ENCODE measurements at regions not wholly inside any gene's neighbourhood (a gene's known extent, or its start where the extent isn't known, plus 50 kb on each side); places are given as distances from the start of the nearest gene placed in this dataset.

GRCh38 chr18:78641689-78642231 is 337.9 kb upstream of the SALL3 start:
- BruUV-seq (replicated peaks) = no TSS peak
- Histone ChIP-seq H4K20me1 (ENCODE audit: insufficient read depth, low read length) (no peaks in the 10 kb centered on the region), H3K27ac (ENCODE audit: low read depth, low read length, poor library complexity, severe bottlenecking) (peak overlapping the region; percentile 89), H3K4me3 (ENCODE audit: low read depth, low read length, poor library complexity, severe bottlenecking) (peak overlapping the region; percentile 36), H3K4me2 (ENCODE audit: low read length) (peak overlapping the region; percentile 63), H3K9me2 (ENCODE audit: insufficient read depth, low read length) (no peaks in the 10 kb centered on the region), H3K36me3 (ENCODE audit: insufficient read depth, low read length) (no peaks in the 10 kb centered on the region), H3K4me1 (ENCODE audit: insufficient read depth, low read length, poor library complexity, severe bottlenecking) (peaks cover 34% of the 10 kb centered on the region), H3K79me2 (ENCODE audit: insufficient read depth, low read depth, low read length) (no peaks in the 10 kb centered on the region), H3K9me3 (ENCODE audit: low read length) (no peaks in the 10 kb centered on the region), H2AFZ (ENCODE audit: low read length) (peak overlapping the region; percentile 69; the same call in 1 of the 2 replicates)
- intact Hi-C loops (cut with micrococcal nuclease; ENCODE audit: unreplicated experiment) = no loop called here
- DNase-seq (ENCODE audit: low spot score) = no peak
- TF ChIP-seq EZH2phosphoT487 (IDR thresholded peaks at IDR 0.05; ENCODE audit: borderline replicate concordance, low read depth, low read length) (no peak), CTCF (conservative IDR thresholded peaks at IDR 0.05; ENCODE audit: low read length) (no peak)
- ChIA-PET CTCF (ENCODE audit: unreplicated experiment) (no interaction called here), POLR2A (interaction anchor here (1.1 kb wide), 1 partner anchor 16 kb away, joined by 3 read pairs; no protein-coding TSS in a partner anchor)

- intact Hi-C loops (cut with micrococcal nuclease; ENCODE audit: unreplicated experiment) = no loop called here
- Histone ChIP-seq H3K4me3 (ENCODE audit: low read depth, low read length, poor library complexity, severe bottlenecking) (peak overlapping the region; percentile 36), H3K9me2 (ENCODE audit: insufficient read depth, low read length) (no peaks in the 10 kb centered on the region), H3K79me2 (ENCODE audit: insufficient read depth, low read depth, low read length) (no peaks in the 10 kb centered on the region), H3K36me3 (ENCODE audit: insufficient read depth, low read length) (no peaks in the 10 kb centered on the region), H3K4me1 (ENCODE audit: insufficient read depth, low read length, poor library complexity, severe bottlenecking) (peaks cover 34% of the 10 kb centered on the region), H4K20me1 (ENCODE audit: insufficient read depth, low read length) (no peaks in the 10 kb centered on the region), H3K9me3 (ENCODE audit: low read length) (no peaks in the 10 kb centered on the region), H3K4me2 (ENCODE audit: low read length) (peak overlapping the region; percentile 63), H2AFZ (ENCODE audit: low read length) (peak overlapping the region; percentile 69; the same call in 1 of the 2 replicates), H3K27ac (ENCODE audit: low read depth, low read length, poor library complexity, severe bottlenecking) (peak overlapping the region; percentile 89)
- ChIA-PET POLR2A (interaction anchor here (1.1 to 1.5 kb wide), 2 partner anchors 8 to 16 kb away, joined by 3 read pairs; no protein-coding TSS in a partner anchor), CTCF (ENCODE audit: unreplicated experiment) (no interaction called here)
- TF ChIP-seq EZH2phosphoT487 (IDR thresholded peaks at IDR 0.05; ENCODE audit: borderline replicate concordance, low read depth, low read length) (no peak), CTCF (conservative IDR thresholded peaks at IDR 0.05; ENCODE audit: low read length) (no peak)
- no TSS peak for BruUV-seq (replicated peaks)
- peak; percentile 60 for DNase-seq (ENCODE audit: low spot score)
These were observed 337.2 kb upstream of the SALL3 start for GRCh38 chr18:78642296-78642951.

- TF ChIP-seq CTCF (conservative IDR thresholded peaks at IDR 0.05; ENCODE audit: low read length) (no peak), EZH2phosphoT487 (IDR thresholded peaks at IDR 0.05; ENCODE audit: borderline replicate concordance, low read depth, low read length) (no peak)
- Histone ChIP-seq H3K4me1 (ENCODE audit: insufficient read depth, low read length, poor library complexity, severe bottlenecking) (peaks cover 34% of the 10 kb centered on the region), H4K20me1 (ENCODE audit: insufficient read depth, low read length) (no peaks in the 10 kb centered on the region), H3K9me2 (ENCODE audit: insufficient read depth, low read length) (no peaks in the 10 kb centered on the region), H3K36me3 (ENCODE audit: insufficient read depth, low read length) (no peaks in the 10 kb centered on the region), H3K4me2 (ENCODE audit: low read length) (peak overlapping the region; percentile 63), H2AFZ (ENCODE audit: low read length) (peak overlapping the region; percentile 69), H3K79me2 (ENCODE audit: insufficient read depth, low read depth, low read length) (no peaks in the 10 kb centered on the region), H3K27ac (ENCODE audit: low read depth, low read length, poor library complexity, severe bottlenecking) (peak overlapping the region; percentile 89), H3K9me3 (ENCODE audit: low read length) (no peaks in the 10 kb centered on the region), H3K4me3 (ENCODE audit: low read depth, low read length, poor library complexity, severe bottlenecking) (peak overlapping the region; percentile 36)
- ChIA-PET POLR2A (interaction anchor here (1.5 kb wide), 1 partner anchor 9 kb away, joined by 3 read pairs; no protein-coding TSS in a partner anchor), CTCF (ENCODE audit: unreplicated experiment) (no interaction called here)
- intact Hi-C loops (cut with micrococcal nuclease; ENCODE audit: unreplicated experiment) = no loop called here
- peak; percentile 69 for DNase-seq (ENCODE audit: low spot score)
- no TSS peak for BruUV-seq (replicated peaks)
These were observed 336.6 kb upstream of the SALL3 start for GRCh38 chr18:78643004-78643403.
